ENCODE measurements at regions not wholly inside any gene's neighbourhood (a gene's known extent, or its start where the extent isn't known, plus 50 kb on each side); places are given as distances from the start of the nearest gene placed in this dataset.

GRCh38 chr14:58964598-58964928 lies 223.9 kb upstream of the DAAM1 start:
- POLR2A ChIA-PET, result interaction anchor here (0.6 to 1.2 kb wide), 2 partner anchors 9 to 165 kb away, joined by 3 to 6 read pairs; no protein-coding TSS in a partner anchor
- no peak overlapping the region for H3K4me2 ChIP-seq (ENCODE audit: control insufficient read depth, insufficient read depth)
- BruUV-seq (replicated peaks), result no TSS peak

More at GRCh38 chr14:58964598-58964928, 223.9 kb upstream of the DAAM1 start:
- 71% methylated on average over 9 of the region's 9 CpGs for WGBS (ENCODE audit: insufficient coverage, insufficient replicate concordance, low lambda C conversion rate, missing lambda C conversion rate)
- in situ Hi-C loops (cut with MboI), result no loop called here
- Histone ChIP-seq H3K27ac (ENCODE audit: control insufficient read depth, insufficient read depth) (no peak overlapping the region), H3K36me3 (ENCODE audit: control insufficient read depth in 2 of 2, insufficient read depth in 2 of 2, low read length in 1 of 2) (no peaks in the 10 kb centered on the region), H3K79me2 (ENCODE audit: control insufficient read depth, insufficient read depth, low read length) (no peaks in the 10 kb centered on the region), H3K27me3 (replicated peaks in 1 of 2; ENCODE audit: control insufficient read depth in 2 of 2, insufficient read depth in 2 of 2, low read length in 1 of 2) (no peaks in the 10 kb centered on the region), H3K4me3 (no peak overlapping the region), H3K4me1 (ENCODE audit: control insufficient read depth, insufficient read depth, low read length) (no peaks in the 10 kb centered on the region), H2AFZ (ENCODE audit: control insufficient read depth, low read depth, low read length) (no peak overlapping the region), H4K20me1 (ENCODE audit: control insufficient read depth, insufficient read depth) (no peaks in the 10 kb centered on the region), H3K9ac (ENCODE audit: control insufficient read depth, insufficient read depth, low read length) (no peak overlapping the region), H3K9me3 (replicated peaks; ENCODE audit: control insufficient read depth, insufficient read depth, low read length) (no peaks in the 10 kb centered on the region)
- intact Hi-C loops (cut with micrococcal nuclease; ENCODE audit: unreplicated experiment), result no loop called here
- no peak for FAIRE-seq
- DNase-seq (ENCODE audit: low read depth, low spot score), result no peak
- SMC1A ChIA-PET (ENCODE audit: uncharacterized antibody, unreplicated experiment), result interaction anchor here (0.8 kb wide), 1 partner anchor 13 kb away, joined by 4 read pairs; no protein-coding TSS in a partner anchor
- TF ChIP-seq JUND (IDR thresholded peaks at IDR 0.05; ENCODE audit: low read depth, low read length) (no peak), STAT1 (conservative IDR thresholded peaks at IDR 0.05) (no peak), BMI1 (IDR thresholded peaks at IDR 0.05; ENCODE audit: borderline replicate concordance) (no peak), RAD51 (IDR thresholded peaks at IDR 0.05) (no peak), ZBTB4 (CRISPR knock-in tag; IDR thresholded peaks at IDR 0.05) (no peak), RCOR1 (conservative IDR thresholded peaks at IDR 0.05; ENCODE audit: low read depth, low read length) (no peak), BCL3 (IDR thresholded peaks at IDR 0.05; ENCODE audit: borderline replicate concordance, insufficient read depth, low read depth, low read length, poor library complexity, severe bottlenecking) (no peak), DPF2 (IDR thresholded peaks at IDR 0.05) (no peak), PKNOX1 (IDR thresholded peaks at IDR 0.05) (no peak), POLR2A (IDR thresholded peaks at IDR 0.05; ENCODE audit: low read depth, low read length) (no peak), SMC3 (IDR thresholded peaks at IDR 0.05; ENCODE audit: borderline replicate concordance, low read length) (no peak), BACH1 (IDR thresholded peaks at IDR 0.05; ENCODE audit: borderline replicate concordance) (no peak), TCF12 (IDR thresholded peaks at IDR 0.05; ENCODE audit: low read depth, low read length) (no peak), SIX5 (IDR thresholded peaks at IDR 0.05; ENCODE audit: low read depth, low read length, severe bottlenecking) (no peak), BCLAF1 (IDR thresholded peaks at IDR 0.05) (no peak)
- RAD21 ChIA-PET (ENCODE audit: unreplicated experiment), result interaction anchor here (1.4 kb wide), 1 partner anchor 10 kb away, joined by 3 read pairs; no protein-coding TSS in a partner anchor
- no peak for ATAC-seq
- CTCF ChIA-PET, result interaction anchor here (0.7 to 1.0 kb wide), 2 partner anchors 17 to 57 kb away, joined by 3 read pairs; no protein-coding TSS in a partner anchor

All from GM12878 (cell line).